NCI-H1930 (cell line): ENCODE measurements at regions not wholly inside any gene's neighbourhood (a gene's known extent, or its start where the extent isn't known, plus 50 kb on each side); places are given as distances from the start of the nearest gene placed in this dataset.
"Not testable (repeated sequence)": the region's sequence is repeated elsewhere in the genome, so short reads cannot be mapped to it uniquely, and the experiment has no call there.

Experiments used
- DNase-seq, 2 experiments: peaks; one replicate each; lab custom pipeline; 2025; lab: John Stamatoyannopoulos, UW

DNA sequence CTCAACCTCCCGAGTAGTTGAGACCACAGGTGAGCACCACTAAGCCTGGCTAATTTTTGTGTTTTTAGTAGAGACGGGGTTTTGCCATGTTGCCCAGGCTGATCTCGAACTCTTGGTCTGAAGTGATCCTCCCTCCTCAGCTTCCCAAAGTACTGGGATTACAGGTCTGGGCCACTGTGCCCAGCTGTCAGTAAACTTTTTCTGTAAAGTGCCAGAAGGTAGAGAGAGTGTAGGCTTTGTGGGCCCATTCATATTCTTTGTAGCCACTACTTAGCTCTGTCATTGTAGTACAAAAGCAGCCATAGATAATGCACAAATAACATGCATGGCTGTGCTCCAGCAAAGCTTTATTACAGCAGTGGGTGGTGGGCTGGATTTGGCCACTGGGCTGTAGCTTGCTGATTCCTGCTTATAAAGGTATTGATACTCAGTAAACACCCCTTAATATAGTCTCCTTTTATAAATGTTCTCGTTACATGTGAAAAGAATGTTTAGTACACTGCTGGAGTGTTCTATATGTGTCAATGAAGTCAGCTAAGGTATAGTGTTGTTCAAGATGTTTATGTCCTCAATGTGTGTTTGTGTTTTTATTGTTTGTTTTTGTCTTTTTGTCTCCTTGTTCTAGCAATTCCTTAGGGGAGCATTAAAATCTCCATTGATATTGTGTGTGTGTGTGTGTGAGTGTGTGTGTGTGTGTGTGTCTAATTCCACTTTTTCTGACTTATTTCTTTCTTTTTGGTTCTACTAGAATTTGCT is 644.7 kb upstream of the DPP6 start:
- DNase-seq: peak; percentile 86 to 90

DNA sequence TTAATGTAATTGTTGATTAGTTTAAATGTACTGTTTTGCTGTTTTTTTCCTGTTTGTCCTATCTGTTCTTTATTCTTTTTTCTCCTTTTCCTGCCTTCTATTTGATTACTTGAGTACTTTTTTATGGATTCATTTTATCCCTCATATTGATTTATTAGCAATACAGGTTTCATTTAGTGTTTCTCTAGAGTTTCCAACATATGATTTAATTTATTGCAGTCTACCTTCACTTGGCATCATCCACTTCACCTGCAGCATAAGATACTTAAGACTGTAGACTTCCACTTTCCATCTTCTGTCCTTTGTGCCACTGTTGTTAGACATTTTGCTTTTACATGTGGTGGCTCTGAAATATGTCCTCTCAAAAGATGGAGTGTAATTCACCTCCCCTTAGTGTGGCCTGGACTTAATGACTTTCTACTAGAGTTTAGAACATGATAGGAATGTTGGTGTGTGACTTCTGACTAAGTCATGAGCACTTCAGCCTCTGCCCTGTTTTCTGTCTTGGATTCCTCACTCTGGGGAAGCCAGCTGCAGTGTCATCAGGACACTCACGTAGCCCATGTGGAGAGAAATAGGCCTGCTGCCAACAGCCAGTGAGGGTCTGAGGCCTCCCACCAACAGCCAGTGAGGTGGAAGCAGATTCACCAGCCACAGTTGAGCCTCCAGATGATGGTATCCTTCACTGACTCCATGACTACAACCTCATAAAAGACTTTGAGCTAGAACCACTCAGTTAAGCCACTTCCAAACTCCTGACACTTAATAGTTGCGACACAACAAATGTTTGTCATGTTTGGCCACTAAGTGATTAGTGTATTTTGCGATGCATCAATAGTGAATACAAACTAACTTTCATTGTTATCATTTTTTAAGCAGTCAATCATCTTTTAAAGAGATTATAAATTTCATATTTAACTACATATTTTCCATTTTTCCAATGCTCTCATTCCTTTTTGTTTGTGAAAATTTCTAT is 643.5 kb upstream of the DPP6 start:
- DNase-seq: peak; percentile 74 to 85

DNA sequence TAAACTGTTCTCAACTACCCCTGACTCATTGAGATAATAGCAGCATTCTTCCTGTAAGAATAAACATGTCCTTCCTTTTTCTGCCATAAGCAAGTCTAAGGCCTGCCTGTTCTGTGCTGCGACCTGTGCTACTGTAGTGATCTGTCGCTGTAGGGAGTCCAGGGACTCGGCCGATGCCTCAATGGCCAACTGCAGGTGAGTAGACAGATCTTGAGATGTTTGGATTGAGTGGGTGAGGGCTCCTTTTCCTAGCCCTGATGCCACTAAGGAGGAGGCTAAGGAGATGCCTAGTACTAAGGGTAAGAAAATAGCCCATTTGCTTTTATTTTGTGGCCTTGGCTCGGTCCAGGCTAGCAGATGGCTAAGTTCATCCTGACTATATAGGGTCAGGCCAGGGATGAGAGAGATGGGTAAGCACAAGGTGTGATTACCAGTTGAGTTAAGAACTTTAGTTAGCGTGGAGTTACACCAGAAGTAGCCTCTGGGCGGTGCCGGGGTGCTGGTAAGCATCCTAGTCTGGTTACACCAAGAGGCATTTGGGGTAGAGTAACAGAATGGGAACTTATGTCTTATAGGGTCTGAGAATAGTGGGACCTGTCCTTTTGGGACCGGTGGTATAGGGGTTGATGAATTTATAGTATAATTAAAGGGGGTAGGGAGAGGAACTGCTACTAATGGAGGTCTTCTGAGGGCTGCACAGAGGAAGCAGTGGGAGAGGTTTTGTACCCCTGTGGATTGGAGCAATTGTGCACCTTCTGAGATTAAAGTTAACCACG is 642.4 kb upstream of the DPP6 start:
- peak; percentile 45 to 58 for DNase-seq

DNA sequence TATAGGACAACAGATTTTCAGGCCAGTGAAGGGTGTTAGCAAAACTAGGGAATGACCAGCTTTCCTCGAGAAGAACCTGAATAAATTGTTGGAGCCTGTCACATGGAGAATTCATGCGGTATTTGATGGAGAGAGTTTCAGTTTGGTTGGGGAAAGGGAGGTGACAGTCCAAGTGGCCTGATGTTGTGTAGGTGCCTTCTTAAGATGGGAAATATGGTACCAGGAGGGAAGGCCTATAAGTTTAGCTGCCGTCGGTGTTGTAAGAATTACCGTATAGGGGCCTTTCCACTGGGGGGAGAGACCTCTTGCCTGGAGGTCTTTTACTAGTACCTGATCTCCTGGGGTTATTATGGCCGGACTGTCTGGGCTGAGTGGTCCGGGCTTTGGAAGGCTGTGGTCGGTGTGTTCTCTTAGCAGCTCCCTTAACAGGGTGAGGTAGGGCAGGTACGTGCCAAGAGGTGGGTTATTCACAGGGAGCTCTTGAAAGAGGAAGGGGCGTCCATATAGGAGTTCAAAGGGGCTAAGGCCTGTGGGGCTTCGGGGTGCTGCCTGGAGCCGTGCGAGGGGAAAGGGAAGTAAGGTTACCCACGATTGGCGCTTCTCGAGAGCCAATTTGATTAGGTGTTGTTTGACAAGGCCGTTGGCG is 641.1 kb upstream of the DPP6 start:
- DNase-seq: not testable (repeated sequence)

DNA sequence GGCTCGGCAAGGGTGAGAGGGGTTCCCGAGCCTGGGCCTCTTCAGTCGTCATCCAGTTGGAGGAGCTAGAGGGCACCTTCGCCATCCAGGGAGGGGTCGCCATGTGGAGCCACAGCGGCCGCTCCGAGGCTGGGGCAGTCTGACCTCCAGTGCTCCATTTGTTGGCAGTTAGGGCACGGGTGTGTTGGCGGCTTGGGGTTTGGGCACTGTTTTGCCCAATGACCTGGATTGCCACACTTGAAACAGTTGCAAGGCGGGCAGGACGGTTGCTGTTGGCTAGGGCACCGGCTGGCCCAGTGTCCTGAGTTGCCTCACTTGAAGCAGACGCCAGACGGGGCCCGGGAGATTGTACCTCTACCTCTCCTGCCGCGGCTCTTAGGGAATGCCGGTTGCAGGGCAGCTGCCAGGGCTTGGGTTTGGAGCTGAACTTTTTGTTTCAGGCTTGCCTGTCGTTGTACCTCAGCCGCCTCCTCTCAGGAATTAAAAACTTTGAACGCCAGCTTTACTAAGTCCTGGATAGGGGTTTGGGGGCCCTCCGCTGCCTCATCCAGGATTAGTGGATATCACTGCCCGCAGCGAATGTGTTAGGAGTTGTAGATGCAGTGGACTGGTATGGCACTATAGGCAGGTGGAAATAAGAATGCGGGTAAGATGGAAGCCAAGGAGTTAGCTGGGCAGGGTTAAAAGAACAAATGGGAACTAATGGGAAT is 639.9 kb upstream of the DPP6 start:
- DNase-seq: peak in 1 of 2 experiments; percentile 44

DNA sequence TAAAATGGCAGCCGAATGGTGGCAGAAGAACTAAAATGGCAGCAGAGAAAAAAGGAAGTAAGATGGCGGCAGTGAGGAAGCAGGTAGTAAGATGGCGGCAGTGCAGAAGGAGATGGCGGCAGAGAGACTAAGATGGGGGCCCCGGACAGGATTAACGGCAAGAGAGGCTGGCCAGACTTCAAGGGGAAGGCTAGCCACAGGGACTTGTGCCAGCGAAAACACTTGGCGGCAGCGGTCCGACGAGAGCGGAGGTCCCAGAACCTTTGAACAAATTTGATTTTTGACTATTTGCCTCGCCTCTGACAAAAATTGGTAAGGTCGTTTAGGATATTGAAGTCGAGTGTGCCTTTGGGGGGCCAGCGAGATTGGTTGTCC is 639.4 kb upstream of the DPP6 start:
- peak in 1 of 2 experiments; percentile 67 for DNase-seq

DNA sequence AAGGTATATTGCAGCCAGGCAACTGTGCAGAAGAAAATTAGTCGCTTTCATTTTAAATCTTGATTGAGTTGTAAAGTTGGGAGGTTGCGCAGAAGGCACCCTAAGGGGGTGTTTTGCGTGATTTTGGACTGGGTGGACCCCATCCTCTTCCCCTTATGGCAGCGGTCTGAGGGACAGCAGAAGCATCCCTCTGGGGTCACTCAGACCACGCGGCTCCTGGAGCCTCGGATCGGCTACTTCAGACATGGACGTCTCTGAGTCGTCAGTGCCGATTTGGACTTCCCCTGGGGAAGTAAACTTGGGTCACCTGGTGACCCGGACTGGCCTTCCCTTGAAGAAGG is 639.0 kb upstream of the DPP6 start:
- DNase-seq: no peak

DNA sequence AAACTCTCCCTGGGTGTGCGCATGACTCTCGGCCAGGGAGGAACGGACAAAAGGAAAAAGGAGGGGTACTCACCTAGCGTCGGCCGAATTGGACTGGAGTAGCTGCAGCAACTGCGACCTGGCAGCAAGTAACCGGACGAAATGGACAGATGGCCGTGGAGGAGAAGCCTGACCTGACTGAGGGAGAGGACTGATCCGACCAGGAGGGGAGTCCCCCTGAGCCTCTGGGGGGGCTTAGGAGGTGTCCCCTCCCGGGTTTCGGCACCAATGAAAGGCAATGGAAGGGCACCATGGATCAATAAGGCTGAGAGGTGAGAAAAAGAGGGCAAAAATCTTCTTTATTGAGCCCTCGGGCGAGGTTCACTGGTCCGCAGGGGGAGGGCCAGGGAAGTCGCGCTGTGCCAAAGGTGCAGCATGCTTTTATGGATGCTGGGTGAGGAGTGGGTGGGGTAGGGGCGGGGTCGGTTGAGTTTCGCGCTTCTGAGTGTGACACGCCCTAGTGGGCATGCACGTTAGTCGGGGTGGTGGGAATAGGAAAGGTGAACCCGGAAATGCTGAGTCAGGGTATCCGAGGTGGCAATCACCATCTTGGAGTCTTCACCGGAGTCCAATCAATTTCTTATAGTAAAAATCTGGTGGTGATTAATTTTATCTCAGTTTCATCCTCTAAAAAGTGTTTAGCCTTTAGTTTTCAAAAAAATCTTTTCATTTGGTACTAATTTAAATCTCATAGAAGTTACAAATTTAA is 638.5 kb upstream of the DPP6 start:
- peak; percentile 90 to 92 for DNase-seq

DNA sequence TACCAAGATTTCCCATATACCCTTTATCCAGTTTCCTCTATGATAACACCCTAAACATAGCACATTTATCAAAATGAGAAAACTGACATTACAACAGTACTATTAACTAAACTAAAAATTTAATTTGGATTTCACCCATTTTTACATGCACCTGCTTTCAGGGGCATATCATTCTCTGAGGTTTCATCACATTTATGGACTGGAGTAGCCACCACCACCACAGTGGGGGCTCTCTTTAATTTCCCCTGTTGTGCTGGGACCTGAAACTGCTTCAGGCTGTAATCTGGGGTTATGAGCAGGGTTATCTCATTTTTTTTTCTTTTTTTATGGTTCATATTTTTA is 637.9 kb upstream of the DPP6 start:
- peak in 1 of 2 experiments; percentile 55 for DNase-seq

DNA sequence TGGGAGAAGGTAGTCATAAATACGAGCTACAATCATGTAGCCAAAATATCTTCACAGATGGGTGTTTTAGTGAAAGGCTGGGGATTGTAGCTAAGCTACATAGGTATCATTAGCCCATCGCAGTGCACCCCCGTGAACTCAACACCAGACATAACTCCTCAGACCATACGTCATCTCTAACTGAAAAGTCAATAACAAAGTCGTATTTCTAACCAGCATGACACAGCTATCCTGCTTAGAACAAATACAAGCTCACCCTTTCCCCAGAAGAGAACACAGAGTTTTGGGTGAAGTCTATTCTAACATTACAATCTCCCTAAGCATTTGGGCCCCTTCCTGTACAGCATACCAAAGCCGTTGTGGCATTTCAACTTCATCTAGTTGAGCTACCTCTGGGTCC is 636.6 kb upstream of the DPP6 start:
- no peak for DNase-seq

DNA sequence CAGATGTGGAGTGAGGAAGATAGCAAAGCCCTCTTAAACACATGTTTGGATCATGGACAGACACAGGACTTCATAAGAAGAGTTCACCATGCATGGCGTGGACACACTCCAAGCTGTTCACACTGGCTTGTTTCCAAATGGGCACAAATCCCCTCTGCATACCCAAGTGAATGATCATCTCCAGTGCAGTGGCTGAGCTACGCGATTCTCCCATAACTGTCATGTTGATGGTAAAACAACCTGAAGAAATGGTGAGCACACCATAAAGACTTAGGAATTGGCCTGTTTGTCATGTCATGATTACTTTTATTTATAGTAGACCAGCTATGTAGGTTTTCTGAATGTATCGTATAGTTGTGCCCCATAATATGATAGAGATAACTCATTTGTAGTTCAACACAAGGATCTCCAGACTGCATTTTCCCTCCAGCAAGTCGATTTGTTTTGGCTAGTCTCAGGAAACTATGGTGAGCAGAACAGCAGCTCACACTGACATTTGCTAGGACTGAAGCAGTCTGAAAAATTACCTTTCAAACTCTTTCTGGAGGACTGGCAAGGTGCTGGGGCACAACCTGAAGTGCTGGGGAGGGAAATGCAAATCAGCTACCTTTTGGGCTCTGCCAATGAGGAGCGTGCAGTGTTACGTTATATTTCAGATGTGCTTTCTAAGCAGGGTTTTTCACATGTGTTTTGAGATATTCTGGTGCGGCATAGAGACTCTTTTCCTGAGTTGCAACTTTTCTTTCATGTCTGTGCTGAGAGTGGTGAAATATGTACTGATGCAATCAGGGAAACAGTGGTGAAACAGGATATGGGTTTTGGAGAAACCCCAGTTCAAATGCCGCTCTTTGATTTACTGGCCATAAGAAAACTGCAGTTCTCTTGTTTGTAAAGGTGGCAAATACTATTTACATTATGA is 629.6 kb upstream of the DPP6 start:
- no peak for DNase-seq

DNA sequence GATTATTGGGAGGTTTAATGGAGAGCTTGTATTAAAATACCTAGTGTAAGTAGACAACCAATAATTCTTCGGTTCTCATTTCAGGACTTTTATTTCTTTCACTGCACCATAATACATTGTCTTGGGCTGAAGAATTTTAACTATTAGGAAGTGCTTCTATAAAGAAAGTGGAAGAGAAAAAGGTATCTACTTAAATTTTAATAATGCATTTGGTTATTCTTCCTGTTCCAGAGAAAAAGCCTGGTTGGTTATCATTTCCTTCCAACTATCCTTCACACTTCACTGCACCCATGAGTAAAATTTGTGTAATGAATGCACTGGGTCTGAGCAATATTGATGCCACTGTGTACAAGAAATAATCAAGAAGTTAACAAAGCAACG is 629.0 kb upstream of the DPP6 start:
- DNase-seq: no peak

DNA sequence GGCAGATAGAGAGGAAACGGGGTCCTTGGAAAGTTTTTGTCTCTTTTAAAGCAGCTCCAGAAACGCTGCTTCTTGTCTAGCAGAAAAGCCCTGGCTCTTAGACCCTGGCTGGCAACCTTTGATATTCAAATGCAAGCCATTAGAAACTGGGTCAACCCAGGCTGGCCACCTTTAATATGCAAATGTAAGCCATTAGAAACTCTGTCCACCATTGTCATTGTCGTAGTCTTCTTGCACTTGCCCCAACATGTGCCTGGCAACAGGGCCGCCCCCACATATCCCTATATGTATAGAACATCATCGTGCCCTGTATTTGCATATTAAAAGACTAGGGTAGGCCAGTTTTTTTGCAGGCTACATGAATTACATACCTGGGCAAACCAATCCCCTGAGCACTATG is 621.3 kb upstream of the DPP6 start:
- no peak for DNase-seq

DNA sequence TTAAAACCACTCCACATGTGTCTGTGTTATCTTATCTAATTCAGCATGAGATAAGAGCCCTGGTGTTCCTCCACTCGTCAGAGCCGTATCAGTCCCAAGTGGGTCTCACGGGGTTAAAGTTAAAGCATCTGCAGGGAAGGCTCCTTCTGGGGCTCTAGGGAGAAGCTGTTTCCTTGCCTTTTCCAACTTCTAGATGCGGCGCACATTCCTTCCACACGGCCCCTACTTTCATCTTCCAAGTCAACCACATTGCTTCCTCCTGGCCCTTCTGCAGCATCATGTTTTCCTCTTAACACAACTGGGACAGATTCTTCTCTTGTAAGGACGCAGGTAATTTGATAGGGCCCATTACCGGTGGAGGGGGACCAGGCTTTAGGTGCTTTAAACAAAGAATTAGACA is 620.1 kb upstream of the DPP6 start:
- no peak for DNase-seq

DNA sequence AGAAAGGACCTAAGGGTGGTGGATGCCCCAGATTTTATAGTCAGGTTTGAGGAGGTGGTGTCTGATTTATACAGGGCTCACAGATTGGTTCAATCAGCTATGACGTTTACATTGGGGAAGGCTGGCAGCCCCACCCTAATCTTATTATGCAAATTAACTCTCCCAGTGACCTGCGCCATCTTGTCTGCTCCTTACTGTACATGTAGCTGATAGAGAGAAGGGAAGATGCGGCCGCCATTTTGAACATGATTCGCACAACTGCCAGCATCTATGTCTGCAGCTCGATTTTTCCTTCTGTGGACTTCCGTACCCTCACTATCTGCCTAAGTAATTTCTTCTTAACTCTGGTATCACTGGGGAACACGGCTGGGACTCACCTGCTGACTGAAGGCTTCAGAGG is 619.0 kb upstream of the DPP6 start:
- no peak for DNase-seq

DNA sequence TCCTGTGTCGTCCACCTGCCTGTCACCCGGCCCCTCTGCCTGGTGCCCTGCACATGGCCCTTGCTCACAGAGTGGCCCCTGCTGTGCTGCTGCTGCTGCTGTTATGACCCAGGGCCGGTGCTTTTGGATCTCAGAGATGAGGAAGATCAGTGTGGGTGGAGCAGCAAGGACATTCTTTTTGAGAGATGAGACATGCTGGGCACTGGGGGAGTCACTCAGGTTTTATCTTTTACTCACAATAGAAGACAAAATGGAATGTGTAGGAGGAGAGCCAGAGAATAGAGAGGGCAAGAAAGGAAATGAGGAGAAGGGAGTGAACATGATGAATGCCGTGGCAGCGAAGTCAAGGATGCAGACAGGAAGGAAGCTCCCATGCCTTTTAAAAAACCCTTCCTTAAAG is 611.5 kb upstream of the DPP6 start:
- no peak for DNase-seq

DNA sequence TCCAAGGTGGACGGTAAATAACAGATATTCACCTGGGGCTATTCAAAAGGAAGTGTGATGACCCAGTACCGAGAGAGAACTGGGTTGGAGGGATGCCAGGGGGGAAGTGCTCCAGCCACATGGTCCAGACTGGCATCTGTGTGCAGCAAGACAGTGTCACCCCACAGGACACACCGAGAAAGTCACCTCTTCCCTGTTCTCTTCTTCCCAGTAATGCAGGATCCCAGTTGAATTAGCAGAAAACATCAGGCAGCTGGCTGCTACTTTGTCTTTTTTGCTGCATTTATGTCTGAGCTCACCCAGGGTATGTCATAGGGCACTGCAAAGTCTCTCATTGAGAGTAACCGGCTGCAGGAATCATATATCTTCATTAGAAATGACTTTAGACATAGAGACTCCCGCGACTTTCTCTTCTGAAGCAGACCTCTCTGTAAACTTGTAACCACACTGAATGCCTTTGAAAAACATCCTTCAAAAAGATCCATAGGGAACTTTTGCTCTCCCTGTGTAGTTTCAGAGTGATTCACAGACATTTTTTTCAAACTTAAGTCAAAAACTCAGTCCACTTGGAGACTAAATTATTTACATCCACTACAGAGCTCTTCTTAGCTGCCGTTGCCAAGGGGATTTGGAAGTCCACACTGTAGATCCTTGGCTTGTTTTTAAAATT is 609.0 kb upstream of the DPP6 start:
- DNase-seq: no peak

DNA sequence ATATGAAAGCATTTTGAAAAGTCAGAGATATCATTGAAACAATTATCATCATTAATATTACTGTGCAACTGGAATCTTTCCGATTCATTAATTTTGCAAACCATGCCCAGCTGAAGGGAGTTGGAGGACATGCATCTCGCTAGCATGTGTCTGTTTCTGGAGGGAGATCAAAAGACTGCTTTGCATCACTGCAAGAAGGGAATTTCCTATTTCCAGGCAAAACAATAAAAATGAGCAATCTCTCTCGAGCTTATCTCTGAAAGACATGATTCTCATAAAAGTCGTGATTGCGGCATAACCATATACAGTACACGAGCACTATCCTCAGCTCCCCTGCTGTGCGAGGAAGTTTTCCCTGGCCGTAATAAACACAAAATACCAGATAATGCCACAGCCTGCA is 607.6 kb upstream of the DPP6 start:
- no peak for DNase-seq

DNA sequence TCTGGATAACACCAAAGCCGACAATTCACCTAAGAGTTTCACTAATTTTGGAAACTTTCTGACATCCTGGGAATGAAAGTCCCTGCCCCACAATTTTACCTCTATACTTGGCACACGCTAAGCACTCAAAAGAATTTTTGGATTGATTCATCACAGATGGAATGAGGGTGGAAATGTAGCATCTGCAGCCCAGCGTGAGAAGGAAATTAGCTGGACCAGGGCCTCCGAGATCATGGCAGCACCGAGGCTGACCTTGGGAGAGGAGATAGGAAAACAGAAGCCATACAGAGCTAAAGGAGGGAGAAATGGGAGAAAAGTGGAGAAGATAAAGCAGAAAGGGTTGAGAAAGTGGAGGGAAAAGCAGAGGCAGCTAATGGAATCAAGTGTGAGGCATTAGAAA is 606.6 kb upstream of the DPP6 start:
- no peak for DNase-seq
